HUES48 (cell line): ENCODE measurements at regions not wholly inside any gene's neighbourhood (a gene's known extent, or its start where the extent isn't known, plus 50 kb on each side); places are given as distances from the start of the nearest gene placed in this dataset.

ENCODE experiments used
- H3K27ac ChIP-seq: one replicate; pipeline ENCODE4 v1.7.0; 2013; ENCODE audit warnings: low read depth, low read length, inconsistent platforms
- H3K27me3 ChIP-seq: 2 replicates; pipeline ENCODE4 v1.6.1; 2013; ENCODE audit warnings: mild to moderate bottlenecking, low read length; ENCODE audit not compliant: control insufficient read depth, insufficient read depth
- H3K36me3 ChIP-seq: 2 replicates; pipeline ENCODE4 v1.6.1; 2013; ENCODE audit warnings: low read length; ENCODE audit not compliant: control insufficient read depth, insufficient read depth
- H3K4me1 ChIP-seq: 2 replicates; pipeline ENCODE4 v1.6.1; 2013; ENCODE audit warnings: mild to moderate bottlenecking, low read length; ENCODE audit not compliant: control insufficient read depth, insufficient read depth
- H3K4me3 ChIP-seq: 2 replicates; pipeline ENCODE4 v1.5.1; 2013; ENCODE audit warnings: mild to moderate bottlenecking, low read depth, low read length
- H3K9ac ChIP-seq: 2 replicates; pipeline ENCODE4 v1.6.1; 2013; ENCODE audit warnings: mild to moderate bottlenecking, low read depth, low read length, moderate library complexity
- H3K9me3 ChIP-seq: 2 replicates; pipeline ENCODE4 v1.6.1; 2013; ENCODE audit warnings: low read length; ENCODE audit not compliant: control insufficient read depth, insufficient read depth

- Histone ChIP-seq H3K27ac (no peak overlapping the region), H3K4me3 (no peak overlapping the region), H3K36me3 (no peaks in the 10 kb centered on the region), H3K27me3 (no peaks in the 10 kb centered on the region), H3K9ac (no peak overlapping the region), H3K4me1 (peaks cover 6% of the 10 kb centered on the region), H3K9me3 (no peaks in the 10 kb centered on the region)
Measured at GRCh38 chr1:91151702-91152101, 129.9 kb upstream of the ZNF644 start.

- H3K27ac ChIP-seq, result no peak overlapping the region
- no peaks in the 10 kb centered on the region for H3K36me3 ChIP-seq
- no peak overlapping the region for H3K4me3 ChIP-seq
- H3K9me3 ChIP-seq, result no peaks in the 10 kb centered on the region
- peaks cover 3% of the 10 kb centered on the region; the same call in 1 of the 2 replicates for H3K4me1 ChIP-seq
- H3K9ac ChIP-seq, result no peak overlapping the region
- H3K27me3 ChIP-seq, result no peaks in the 10 kb centered on the region
Measured at GRCh38 chr1:91148641-91149069, 126.8 kb upstream of the ZNF644 start.

GRCh38 chr1:91141858-91142257 lies 120.0 kb upstream of the ZNF644 start:
- Histone ChIP-seq H3K27me3 (no peaks in the 10 kb centered on the region), H3K27ac (no peak overlapping the region), H3K9ac (no peak overlapping the region), H3K4me1 (peaks cover 31% of the 10 kb centered on the region), H3K9me3 (no peaks in the 10 kb centered on the region), H3K4me3 (no peak overlapping the region), H3K36me3 (no peaks in the 10 kb centered on the region)

- H3K9ac ChIP-seq, result no peak overlapping the region
- no peaks in the 10 kb centered on the region for H3K36me3 ChIP-seq
- H3K9me3 ChIP-seq, result no peaks in the 10 kb centered on the region
- H3K27ac ChIP-seq, result no peak overlapping the region
- no peaks in the 10 kb centered on the region for H3K27me3 ChIP-seq
- peaks cover 31% of the 10 kb centered on the region for H3K4me1 ChIP-seq
- H3K4me3 ChIP-seq, result no peak overlapping the region
Measured at GRCh38 chr1:91138959-91139358, 117.1 kb upstream of the ZNF644 start.

- H3K9me3 ChIP-seq, result no peaks in the 10 kb centered on the region
Measured at GRCh38 chr1:91137173-91137852, 115.5 kb upstream of the ZNF644 start.

GRCh38 chr1:91135799-91136198 lies 114.0 kb upstream of the ZNF644 start:
- H3K9ac ChIP-seq, result no peak overlapping the region
- no peaks in the 10 kb centered on the region for H3K27me3 ChIP-seq
- no peak overlapping the region for H3K27ac ChIP-seq
- H3K4me3 ChIP-seq, result no peak overlapping the region
- H3K9me3 ChIP-seq, result no peaks in the 10 kb centered on the region
- H3K4me1 ChIP-seq, result peaks cover 22% of the 10 kb centered on the region
- H3K36me3 ChIP-seq, result no peaks in the 10 kb centered on the region

More at GRCh38 chr1:91137173-91137852, 115.5 kb upstream of the ZNF644 start:
- Histone ChIP-seq H3K4me1 (peaks cover 31% of the 10 kb centered on the region), H3K4me3 (no peak overlapping the region), H3K36me3 (no peaks in the 10 kb centered on the region), H3K27ac (no peak overlapping the region), H3K9ac (no peak overlapping the region), H3K27me3 (no peaks in the 10 kb centered on the region)

GRCh38 chr1:91133248-91133647 lies 111.4 kb upstream of the ZNF644 start:
- Histone ChIP-seq H3K4me3 (no peak overlapping the region), H3K27me3 (no peaks in the 10 kb centered on the region), H3K27ac (no peak overlapping the region), H3K4me1 (peaks cover 2% of the 10 kb centered on the region; the same call in 1 of the 2 replicates), H3K9ac (no peak overlapping the region), H3K36me3 (no peaks in the 10 kb centered on the region), H3K9me3 (no peaks in the 10 kb centered on the region)

GRCh38 chr1:91130256-91130985 lies 108.6 kb upstream of the ZNF644 start:
- H3K4me1 ChIP-seq, result no peaks in the 10 kb centered on the region
- no peak overlapping the region for H3K9ac ChIP-seq
- no peaks in the 10 kb centered on the region for H3K27me3 ChIP-seq
- no peaks in the 10 kb centered on the region for H3K9me3 ChIP-seq
- H3K36me3 ChIP-seq, result no peaks in the 10 kb centered on the region
- no peak overlapping the region for H3K27ac ChIP-seq
- H3K4me3 ChIP-seq, result no peak overlapping the region

- Histone ChIP-seq H3K4me3 (no peak overlapping the region), H3K4me1 (peaks cover 9% of the 10 kb centered on the region), H3K27ac (no peak overlapping the region), H3K9me3 (no peaks in the 10 kb centered on the region), H3K27me3 (no peaks in the 10 kb centered on the region), H3K9ac (no peak overlapping the region), H3K36me3 (no peaks in the 10 kb centered on the region)
Measured at GRCh38 chr1:91129458-91129857, 107.6 kb upstream of the ZNF644 start.

- Histone ChIP-seq H3K9me3 (no peaks in the 10 kb centered on the region), H3K4me3 (no peak overlapping the region), H3K27ac (no peak overlapping the region), H3K4me1 (peaks cover 13% of the 10 kb centered on the region), H3K36me3 (no peaks in the 10 kb centered on the region), H3K9ac (no peak overlapping the region), H3K27me3 (no peaks in the 10 kb centered on the region)
Measured at GRCh38 chr1:91129017-91129416, 107.2 kb upstream of the ZNF644 start.

- Histone ChIP-seq H3K9me3 (no peaks in the 10 kb centered on the region), H3K27ac (no peak overlapping the region), H3K9ac (no peak overlapping the region), H3K36me3 (no peaks in the 10 kb centered on the region), H3K27me3 (no peaks in the 10 kb centered on the region), H3K4me3 (no peak overlapping the region), H3K4me1 (peaks cover 50% of the 10 kb centered on the region)
Measured at GRCh38 chr1:91124989-91125417, 103.2 kb upstream of the ZNF644 start.
